OCI-LY7 (cell line): ENCODE measurements at regions not wholly inside any gene's neighbourhood (a gene's known extent, or its start where the extent isn't known, plus 50 kb on each side); places are given as distances from the start of the nearest gene placed in this dataset.

Source experiments
- BruUV-seq: library from RNA; stranded (reverse); fragments of 400-500 nt; replicated peaks from 2 replicates; lab custom pipeline; 2021; lab: Mats Ljungman, UMichigan
- CTCF ChIA-PET: fragments of 300-600 bp; sonication (Branson Sonifier 250); formaldehyde crosslinking; loops from one replicate; lab custom pipeline; 2022; ENCODE audit warnings: antibody characterized with exemption; ENCODE audit not compliant: unreplicated experiment; lab: Charles Lee
- POLR2A ChIA-PET: fragments of 300-600 bp; sonication (Branson Sonifier 250); formaldehyde crosslinking; loops from one replicate; lab custom pipeline; 2022; ENCODE audit warnings: antibody characterized with exemption; lab: Charles Lee
- DNase-seq: peaks from one replicate; pipeline ENCODE4 v3.0.0-alpha.2; 2015; ENCODE audit warnings: low spot score
- H2AFZ ChIP-seq: fragments of 200-600 bp; sonication (generic), shearing (Covaris generic); 2 replicates; pipeline ENCODE4 v1.6.1; 2014; ENCODE audit warnings: mild to moderate bottlenecking, antibody characterized with exemption, low read length, moderate library complexity
- H3K27ac ChIP-seq: fragments of 200-600 bp; sonication (generic); 2 replicates; pipeline ENCODE4 v1.5.1; 2014; ENCODE audit warnings: mixed run types, low read depth, mild to moderate bottlenecking, moderate library complexity, low read length, inconsistent platforms; ENCODE audit not compliant: poor library complexity, severe bottlenecking
- H3K36me3 ChIP-seq: fragments of 200-600 bp; sonication (generic); 2 replicates; pipeline ENCODE4 v1.6.1; 2014; ENCODE audit warnings: mild to moderate bottlenecking, antibody characterized with exemption, low read length, moderate library complexity, mixed read lengths; ENCODE audit not compliant: insufficient read depth
- H3K4me1 ChIP-seq: fragments of 200-600 bp; sonication (generic); 2 replicates; pipeline ENCODE4 v1.5.1; 2014; ENCODE audit warnings: mild to moderate bottlenecking, low read length; ENCODE audit not compliant: insufficient read depth, poor library complexity, severe bottlenecking
- H3K4me2 ChIP-seq: fragments of 200-600 bp; sonication (generic); 2 replicates; pipeline ENCODE4 v1.6.1; 2014; ENCODE audit warnings: mild to moderate bottlenecking, low read length
- H3K4me3 ChIP-seq: fragments of 200-600 bp; sonication (generic); 2 replicates; pipeline ENCODE4 v1.5.1; 2014; ENCODE audit warnings: mild to moderate bottlenecking, low read depth, low read length; ENCODE audit not compliant: poor library complexity, severe bottlenecking
- H3K79me2 ChIP-seq: fragments of 200-600 bp; sonication (generic); 2 replicates; pipeline ENCODE4 v1.6.1; 2016; ENCODE audit warnings: low read depth, mild to moderate bottlenecking, low read length, moderate library complexity, mixed read lengths; ENCODE audit not compliant: insufficient read depth
- H3K9me2 ChIP-seq: fragments of 200-600 bp; sonication (generic); 2 replicates; pipeline ENCODE4 v1.6.1; 2016; ENCODE audit warnings: mild to moderate bottlenecking, low read length, mixed read lengths; ENCODE audit not compliant: insufficient read depth
- H3K9me3 ChIP-seq: fragments of 200-600 bp; sonication (generic); 2 replicates; pipeline ENCODE4 v1.6.1; 2014; ENCODE audit warnings: mild to moderate bottlenecking, mixed run types, low read length, mixed read lengths
- H4K20me1 ChIP-seq: fragments of 200-600 bp; sonication (generic); 2 replicates; pipeline ENCODE4 v1.6.1; 2014; ENCODE audit warnings: mild to moderate bottlenecking, antibody characterized with exemption, low read length, moderate library complexity, mixed read lengths; ENCODE audit not compliant: insufficient read depth
- EZH2phosphoT487 ChIP-seq: fragments of 200-600 bp; sonication (generic); IDR thresholded peaks from 2 replicates; pipeline ENCODE4 v1.6.1; 2018; ENCODE audit warnings: low read depth, borderline replicate concordance, mild to moderate bottlenecking, mixed run types, antibody characterized with exemption, low read length, moderate library complexity, mixed read lengths
- intact Hi-C: fragments of 100-400 bp; cut with micrococcal nuclease; formaldehyde crosslinking; loops from one replicate; pipeline ENCODE4 v1.10.0; 2022; ENCODE audit not compliant: unreplicated experiment
- TF ChIP-seq, protein P1 (sequence below): fragments of 200-600 bp; sonication (generic); conservative IDR thresholded peaks from 2 replicates; pipeline ENCODE4 v1.5.1; 2014; ENCODE audit warnings: mild to moderate bottlenecking, antibody characterized with exemption, low read length, moderate library complexity, mixed read lengths

DNA sequence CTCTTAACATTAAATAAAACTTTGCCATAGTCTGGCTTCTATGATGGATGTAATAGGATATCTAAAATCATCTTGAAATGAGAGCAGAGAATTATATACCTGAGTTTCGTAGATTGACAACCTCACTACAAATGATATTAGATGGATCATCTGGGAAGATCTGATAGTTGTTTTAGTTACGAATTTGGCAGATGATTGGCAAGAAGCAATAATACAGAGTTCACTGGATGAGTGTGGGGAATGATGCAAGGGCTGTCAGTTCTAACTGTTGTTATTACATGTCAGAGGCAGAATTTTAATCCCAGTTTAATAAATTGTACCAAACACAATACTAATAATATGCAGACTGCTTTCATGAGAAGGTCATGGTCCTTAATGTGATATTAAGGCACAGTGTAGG is 585.2 kb downstream of the TRAM1L1 start:
- no peaks in the 10 kb centered on the region for H3K36me3 ChIP-seq
- no TSS peak for BruUV-seq
- DNase-seq, result no peak
- H3K9me2 ChIP-seq, result no peaks in the 10 kb centered on the region
- no peak overlapping the region for H3K4me3 ChIP-seq
- H2AFZ ChIP-seq, result no peak overlapping the region
- intact Hi-C loops, result no loop called here
- no peak for TF ChIP-seq EZH2phosphoT487
- H3K9me3 ChIP-seq, result no peaks in the 10 kb centered on the region
- CTCF ChIA-PET, result no interaction called here
- no peak overlapping the region for H3K4me2 ChIP-seq
- no peaks in the 10 kb centered on the region for H4K20me1 ChIP-seq
- no peaks in the 10 kb centered on the region for H3K4me1 ChIP-seq
- POLR2A ChIA-PET, result no interaction called here
- no peak overlapping the region for H3K27ac ChIP-seq
- no peaks in the 10 kb centered on the region for H3K79me2 ChIP-seq

DNA sequence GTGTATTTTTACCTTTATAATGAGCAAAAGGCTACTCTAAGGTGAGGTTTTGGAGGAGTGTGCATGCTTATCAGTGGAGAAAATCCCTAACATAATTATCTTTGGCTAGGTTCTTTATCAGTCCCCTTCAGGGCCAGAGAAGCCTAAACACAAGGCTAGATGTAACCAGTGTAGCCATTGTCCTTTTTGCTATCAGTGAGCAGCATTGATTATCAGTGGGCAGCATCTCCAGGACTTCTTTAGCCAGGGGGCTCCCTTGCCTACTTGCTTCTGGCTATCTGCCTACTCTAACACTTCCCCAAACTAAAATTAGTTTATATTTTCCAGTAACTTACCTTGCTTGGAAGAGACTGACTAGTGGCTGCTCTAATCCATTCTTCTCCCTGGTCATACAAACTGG is 595.6 kb downstream of the TRAM1L1 start:
- TF ChIP-seq, protein P1, sequence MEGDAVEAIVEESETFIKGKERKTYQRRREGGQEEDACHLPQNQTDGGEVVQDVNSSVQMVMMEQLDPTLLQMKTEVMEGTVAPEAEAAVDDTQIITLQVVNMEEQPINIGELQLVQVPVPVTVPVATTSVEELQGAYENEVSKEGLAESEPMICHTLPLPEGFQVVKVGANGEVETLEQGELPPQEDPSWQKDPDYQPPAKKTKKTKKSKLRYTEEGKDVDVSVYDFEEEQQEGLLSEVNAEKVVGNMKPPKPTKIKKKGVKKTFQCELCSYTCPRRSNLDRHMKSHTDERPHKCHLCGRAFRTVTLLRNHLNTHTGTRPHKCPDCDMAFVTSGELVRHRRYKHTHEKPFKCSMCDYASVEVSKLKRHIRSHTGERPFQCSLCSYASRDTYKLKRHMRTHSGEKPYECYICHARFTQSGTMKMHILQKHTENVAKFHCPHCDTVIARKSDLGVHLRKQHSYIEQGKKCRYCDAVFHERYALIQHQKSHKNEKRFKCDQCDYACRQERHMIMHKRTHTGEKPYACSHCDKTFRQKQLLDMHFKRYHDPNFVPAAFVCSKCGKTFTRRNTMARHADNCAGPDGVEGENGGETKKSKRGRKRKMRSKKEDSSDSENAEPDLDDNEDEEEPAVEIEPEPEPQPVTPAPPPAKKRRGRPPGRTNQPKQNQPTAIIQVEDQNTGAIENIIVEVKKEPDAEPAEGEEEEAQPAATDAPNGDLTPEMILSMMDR, result no peak
- no peak for TF ChIP-seq EZH2phosphoT487
- BruUV-seq, result no TSS peak
- no peak overlapping the region for H3K4me3 ChIP-seq
- DNase-seq, result no peak
- intact Hi-C loops, result no loop called here
- H3K4me1 ChIP-seq, result no peaks in the 10 kb centered on the region
- no peaks in the 10 kb centered on the region for H3K9me3 ChIP-seq
- H3K79me2 ChIP-seq, result no peaks in the 10 kb centered on the region
- no peak overlapping the region for H3K27ac ChIP-seq
- H3K9me2 ChIP-seq, result no peaks in the 10 kb centered on the region
- CTCF ChIA-PET, result no interaction called here
- H2AFZ ChIP-seq, result no peak overlapping the region
- POLR2A ChIA-PET, result no interaction called here
- no peak overlapping the region for H3K4me2 ChIP-seq
- H4K20me1 ChIP-seq, result no peaks in the 10 kb centered on the region
- no peaks in the 10 kb centered on the region for H3K36me3 ChIP-seq

GRCh38 chr4:116486401-116486800 is 599.0 kb downstream of the TRAM1L1 start:
- intact Hi-C loops, result no loop called here
- ChIA-PET POLR2A (interaction anchor here (0.7 kb wide), 1 partner anchor 373 kb away, joined by 4 read pairs; no protein-coding TSS in a partner anchor), CTCF (no interaction called here)
- BruUV-seq, result no TSS peak
- H3K36me3 ChIP-seq, result no peaks in the 10 kb centered on the region
- no peaks in the 10 kb centered on the region for H3K9me3 ChIP-seq
- H3K27ac ChIP-seq, result no peak overlapping the region
- TF ChIP-seq, protein P1, result no peak
- no peak for TF ChIP-seq EZH2phosphoT487
- H3K9me2 ChIP-seq, result no peaks in the 10 kb centered on the region
- no peak overlapping the region for H3K4me3 ChIP-seq
- no peak overlapping the region for H3K4me2 ChIP-seq
- no peak overlapping the region for H2AFZ ChIP-seq
- DNase-seq, result no peak
- no peaks in the 10 kb centered on the region for H3K4me1 ChIP-seq
- H3K79me2 ChIP-seq, result no peaks in the 10 kb centered on the region
- no peaks in the 10 kb centered on the region for H4K20me1 ChIP-seq
